ENCODE measurements at regions not wholly inside any gene's neighbourhood (a gene's known extent, or its start where the extent isn't known, plus 50 kb on each side); places are given as distances from the start of the nearest gene placed in this dataset.

DNA sequence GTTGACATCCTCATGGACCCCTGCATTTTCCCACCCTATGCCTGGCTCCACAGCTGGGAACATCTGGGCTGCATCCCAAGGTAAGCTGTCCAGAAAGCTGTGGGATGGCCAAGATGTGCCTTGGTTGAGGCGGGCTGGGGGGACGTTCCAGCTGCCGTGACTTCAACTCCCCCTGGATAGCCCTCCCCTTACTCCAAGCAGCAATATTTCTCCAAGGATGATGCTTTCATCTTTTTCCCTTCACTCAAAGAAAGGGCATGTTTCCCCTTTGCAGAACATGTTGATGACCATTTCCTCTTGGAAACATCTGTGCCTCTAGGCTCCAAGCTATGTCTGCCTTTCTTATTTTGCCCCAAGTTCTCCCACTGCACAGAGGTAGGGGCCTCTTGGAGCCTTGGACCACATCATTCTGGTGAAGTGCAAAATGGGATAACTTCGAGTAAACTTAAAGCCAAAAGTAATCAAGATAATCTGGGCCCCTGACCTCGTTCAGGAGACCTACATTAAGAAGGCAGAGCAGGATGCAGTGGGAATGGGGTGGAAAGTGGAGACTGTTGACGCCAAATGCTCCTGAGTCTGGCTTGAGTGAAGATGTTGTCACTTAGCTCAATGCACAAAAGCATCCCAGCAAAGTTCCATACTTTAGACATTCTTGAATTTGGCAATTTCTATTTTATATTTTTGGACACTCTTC lies 175.2 kb downstream of the GAS1 start:
- no peak for DNase-seq (ENCODE audit: low read depth)
- TF ChIP-seq, protein P1, sequence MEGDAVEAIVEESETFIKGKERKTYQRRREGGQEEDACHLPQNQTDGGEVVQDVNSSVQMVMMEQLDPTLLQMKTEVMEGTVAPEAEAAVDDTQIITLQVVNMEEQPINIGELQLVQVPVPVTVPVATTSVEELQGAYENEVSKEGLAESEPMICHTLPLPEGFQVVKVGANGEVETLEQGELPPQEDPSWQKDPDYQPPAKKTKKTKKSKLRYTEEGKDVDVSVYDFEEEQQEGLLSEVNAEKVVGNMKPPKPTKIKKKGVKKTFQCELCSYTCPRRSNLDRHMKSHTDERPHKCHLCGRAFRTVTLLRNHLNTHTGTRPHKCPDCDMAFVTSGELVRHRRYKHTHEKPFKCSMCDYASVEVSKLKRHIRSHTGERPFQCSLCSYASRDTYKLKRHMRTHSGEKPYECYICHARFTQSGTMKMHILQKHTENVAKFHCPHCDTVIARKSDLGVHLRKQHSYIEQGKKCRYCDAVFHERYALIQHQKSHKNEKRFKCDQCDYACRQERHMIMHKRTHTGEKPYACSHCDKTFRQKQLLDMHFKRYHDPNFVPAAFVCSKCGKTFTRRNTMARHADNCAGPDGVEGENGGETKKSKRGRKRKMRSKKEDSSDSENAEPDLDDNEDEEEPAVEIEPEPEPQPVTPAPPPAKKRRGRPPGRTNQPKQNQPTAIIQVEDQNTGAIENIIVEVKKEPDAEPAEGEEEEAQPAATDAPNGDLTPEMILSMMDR (IDR thresholded peaks at IDR 0.05; ENCODE audit: control insufficient read depth, insufficient read depth, low read depth, low read length, missing control alignments), result no peak
- no peak overlapping the region for H3K4me3 ChIP-seq (ENCODE audit: control insufficient read depth, low read depth, low read length)

DNA sequence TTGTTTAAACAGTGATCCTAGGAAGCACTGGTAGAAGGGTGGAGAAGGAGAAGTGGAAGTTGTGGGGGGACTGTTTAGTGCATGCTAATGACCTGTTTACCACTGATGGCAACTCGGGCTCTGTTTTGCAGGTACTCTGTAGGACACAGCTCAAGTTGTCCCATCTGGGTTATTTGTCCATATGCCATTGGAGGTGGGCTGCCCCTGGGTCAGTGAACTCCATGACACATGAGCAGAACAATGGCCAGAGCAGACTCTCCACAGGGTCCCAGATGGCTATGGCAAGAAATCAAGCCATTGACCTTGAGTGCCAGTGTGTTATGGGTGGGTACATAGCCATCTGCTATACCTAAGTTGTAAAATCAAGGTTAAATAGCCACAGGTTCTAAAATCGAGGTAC lies 175.9 kb downstream of the GAS1 start:
- TF ChIP-seq, protein P1 (IDR thresholded peaks at IDR 0.05; ENCODE audit: control insufficient read depth, insufficient read depth, low read depth, low read length, missing control alignments), result no peak
- no peak overlapping the region for H3K4me3 ChIP-seq (ENCODE audit: control insufficient read depth, low read depth, low read length)
- no peak for DNase-seq (ENCODE audit: low read depth)

DNA sequence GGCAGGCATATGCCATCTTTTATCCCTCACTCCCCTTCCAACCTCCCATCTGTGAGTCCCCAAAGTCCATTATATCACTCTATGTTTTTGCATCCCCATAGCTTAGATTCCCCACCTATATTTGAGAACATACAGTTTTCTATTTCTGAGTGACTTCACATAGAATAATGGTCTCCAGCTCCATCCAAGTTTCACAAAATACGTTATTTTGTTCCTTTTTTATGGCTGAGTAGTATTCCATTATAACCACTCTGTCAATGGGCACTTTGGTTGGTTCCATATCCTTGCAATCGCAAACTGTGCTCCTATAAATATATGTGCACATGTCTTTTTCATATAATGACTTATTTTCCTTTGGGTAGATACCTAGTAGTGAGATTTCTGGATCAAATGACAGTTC lies 178.6 kb downstream of the GAS1 start:
- H3K4me3 ChIP-seq (ENCODE audit: control insufficient read depth, low read depth, low read length), result no peak overlapping the region
- DNase-seq (ENCODE audit: low read depth), result no peak
- TF ChIP-seq, protein P1 (IDR thresholded peaks at IDR 0.05; ENCODE audit: control insufficient read depth, insufficient read depth, low read depth, low read length, missing control alignments), result no peak

DNA sequence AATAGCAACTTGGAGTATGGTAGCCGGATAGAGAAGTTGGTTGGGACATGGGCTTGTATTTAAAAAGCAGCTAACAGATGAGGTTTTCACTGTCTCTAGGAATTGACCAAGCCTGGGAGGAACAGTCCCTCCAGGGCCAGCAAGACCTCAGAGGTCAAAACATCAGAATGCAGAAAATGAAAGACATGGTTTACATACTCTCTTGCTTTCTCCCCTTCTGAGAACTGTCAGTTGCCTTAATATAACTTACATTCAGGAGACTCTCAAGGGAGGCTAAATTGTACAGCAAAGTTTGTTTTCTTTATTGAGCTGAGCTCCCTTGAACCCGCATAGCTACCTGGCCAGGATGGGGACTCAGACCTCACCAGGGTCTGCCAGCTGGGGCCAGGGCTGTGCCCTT lies 179.3 kb downstream of the GAS1 start:
- H3K4me3 ChIP-seq (ENCODE audit: control insufficient read depth, low read depth, low read length), result no peak overlapping the region
- DNase-seq (ENCODE audit: low read depth), result no peak
- TF ChIP-seq, protein P1 (IDR thresholded peaks at IDR 0.05; ENCODE audit: control insufficient read depth, insufficient read depth, low read depth, low read length, missing control alignments), result no peak

DNA sequence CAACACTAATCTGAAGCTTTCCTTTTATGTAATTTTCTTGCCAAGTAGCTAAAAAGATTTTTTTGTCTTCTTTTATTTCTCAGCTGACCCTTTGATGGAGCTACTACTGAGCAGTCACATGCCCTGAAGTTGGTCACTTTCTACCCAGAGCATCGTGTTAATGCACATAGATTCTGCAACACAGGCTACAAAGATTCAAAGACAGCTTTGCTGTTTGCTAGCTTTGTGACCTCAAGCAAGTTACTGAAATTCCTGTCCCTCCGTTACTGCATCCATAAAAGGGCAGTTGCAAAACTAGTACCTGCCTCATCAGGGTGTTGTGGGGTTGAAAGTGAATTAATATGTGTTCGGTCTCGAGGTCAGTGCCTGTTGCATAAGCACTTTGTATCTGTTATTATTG lies 179.9 kb downstream of the GAS1 start:
- TF ChIP-seq, protein P1 (IDR thresholded peaks at IDR 0.05; ENCODE audit: control insufficient read depth, insufficient read depth, low read depth, low read length, missing control alignments), result no peak

DNA sequence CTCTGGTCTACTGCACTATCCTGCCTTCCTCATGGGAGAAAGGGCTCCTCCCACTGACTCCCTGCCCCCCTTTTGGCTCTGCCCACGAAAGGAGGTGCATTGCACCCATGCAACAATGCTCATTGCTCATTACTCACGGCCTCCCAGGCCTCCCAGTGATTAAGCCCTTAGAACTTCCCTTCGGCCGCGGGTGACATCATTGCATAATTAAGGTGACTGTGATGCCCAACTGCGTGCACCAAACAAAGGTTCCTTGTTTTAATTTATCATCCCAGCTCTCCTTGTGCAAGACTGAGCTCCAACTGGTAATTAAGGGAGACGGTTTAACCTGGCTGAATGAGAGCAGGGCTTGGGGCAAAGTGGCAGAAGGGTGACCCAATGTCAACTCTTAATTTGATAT lies 180.4 kb downstream of the GAS1 start:
- TF ChIP-seq, protein P1 (IDR thresholded peaks at IDR 0.05; ENCODE audit: control insufficient read depth, insufficient read depth, low read depth, low read length, missing control alignments), result no peak
- H3K4me3 ChIP-seq (ENCODE audit: control insufficient read depth, low read depth, low read length), result no peak overlapping the region
- DNase-seq (ENCODE audit: low read depth), result peak; percentile 58

More for the DNA sequence above, 179.9 kb downstream of the GAS1 start:
- H3K4me3 ChIP-seq (ENCODE audit: control insufficient read depth, low read depth, low read length), result no peak overlapping the region
- no peak for DNase-seq (ENCODE audit: low read depth)

Data from AG09309 (cell line).